H9 (cell line): ENCODE measurements at regions not wholly inside any gene's neighbourhood (a gene's known extent, or its start where the extent isn't known, plus 50 kb on each side); places are given as distances from the start of the nearest gene placed in this dataset.

Experiments used
- DNase-seq: peaks from one replicate; pipeline ENCODE4 v3.0.0-alpha.2; 2017
- H2AFZ ChIP-seq: one replicate; pipeline ENCODE4 v1.6.1; 2013; ENCODE audit warnings: mild to moderate bottlenecking, low read length, control low read depth, moderate library complexity
- H2AK5ac ChIP-seq: 2 replicates; pipeline ENCODE4 v1.6.1; 2013; ENCODE audit warnings: low read length, control low read depth, mixed read lengths; ENCODE audit not compliant: insufficient read length
- H2BK120ac ChIP-seq: one replicate; pipeline ENCODE4 v1.6.1; 2013; ENCODE audit warnings: low read depth, mild to moderate bottlenecking, low read length, control low read depth, inconsistent platforms; ENCODE audit not compliant: poor library complexity, severe bottlenecking
- H2BK12ac ChIP-seq: 2 replicates; pipeline ENCODE4 v1.6.1; 2013; ENCODE audit warnings: low read length, control low read depth, mixed read lengths, low read depth; ENCODE audit not compliant: insufficient read length
- H2BK15ac ChIP-seq: 2 replicates; pipeline ENCODE4 v1.6.1; 2013; ENCODE audit warnings: low read depth, low read length, control low read depth
- H2BK20ac ChIP-seq: one replicate; pipeline ENCODE4 v1.6.1; 2013; ENCODE audit warnings: low read depth, mild to moderate bottlenecking, low read length, control low read depth, inconsistent platforms; ENCODE audit not compliant: poor library complexity, severe bottlenecking
- H2BK5ac ChIP-seq: 2 replicates; pipeline ENCODE4 v1.6.1; 2013; ENCODE audit warnings: low read length, control low read depth, mixed read lengths; ENCODE audit not compliant: insufficient read length
- H3K14ac ChIP-seq: 2 replicates; pipeline ENCODE4 v1.6.1; 2013; ENCODE audit warnings: low read length, control low read depth; ENCODE audit not compliant: insufficient read depth
- H3K18ac ChIP-seq: 2 replicates; pipeline ENCODE4 v1.6.1; 2013; ENCODE audit warnings: low read depth, mild to moderate bottlenecking, mixed read lengths, low read length, control low read depth; ENCODE audit not compliant: insufficient read length
- H3K23ac ChIP-seq: 2 replicates; pipeline ENCODE4 v1.6.1; 2013; ENCODE audit warnings: low read length, control low read depth, mixed read lengths, low read depth; ENCODE audit not compliant: insufficient read length
- H3K23me2 ChIP-seq: 2 replicates; pipeline ENCODE4 v1.6.1; 2013; ENCODE audit warnings: low read depth, mild to moderate bottlenecking, mixed read lengths, low read length, control low read depth; ENCODE audit not compliant: insufficient read length, poor library complexity, severe bottlenecking
- H3K27ac ChIP-seq: 2 replicates; pipeline ENCODE4 v1.5.1; 2013; ENCODE audit warnings: low read length, control low read depth, mixed read lengths, low read depth; ENCODE audit not compliant: insufficient read length
- H3K27me3 ChIP-seq: 2 replicates; pipeline ENCODE4 v1.6.1; 2013; ENCODE audit warnings: low read length, control low read depth, inconsistent platforms; ENCODE audit not compliant: insufficient read depth
- H3K4ac ChIP-seq: 2 replicates; pipeline ENCODE4 v1.6.1; 2013; ENCODE audit warnings: low read depth, mild to moderate bottlenecking, control low read depth, inconsistent platforms, low read length, moderate library complexity
- H3K4me1 ChIP-seq: 2 replicates; pipeline ENCODE4 v1.6.1; 2013; ENCODE audit warnings: low read length, control low read depth, inconsistent platforms; ENCODE audit not compliant: insufficient read depth
- H3K4me2 ChIP-seq: 2 replicates; pipeline ENCODE4 v1.6.1; 2013; ENCODE audit warnings: low read length, control low read depth, mixed read lengths; ENCODE audit not compliant: insufficient read length, insufficient read depth
- H3K56ac ChIP-seq: 2 replicates; pipeline ENCODE4 v1.6.1; 2013; ENCODE audit warnings: low read depth, mild to moderate bottlenecking, mixed read lengths, low read length, control low read depth; ENCODE audit not compliant: insufficient read length
- H3K79me1 ChIP-seq: 2 replicates; pipeline ENCODE4 v1.6.1; 2013; ENCODE audit warnings: low read depth, mild to moderate bottlenecking, moderate library complexity, low read length, control low read depth, inconsistent platforms; ENCODE audit not compliant: insufficient read depth, poor library complexity, severe bottlenecking
- H3K79me2 ChIP-seq: 2 replicates; pipeline ENCODE4 v1.6.1; 2013; ENCODE audit warnings: low read length, control low read depth, inconsistent platforms; ENCODE audit not compliant: insufficient read depth
- H3K9ac ChIP-seq: 2 replicates; pipeline ENCODE4 v1.6.1; 2013; ENCODE audit warnings: low read length, control low read depth, mixed read lengths; ENCODE audit not compliant: insufficient read length; ENCODE audit errors: extremely low read depth
- H3K9me3 ChIP-seq: one replicate; pipeline ENCODE4 v1.6.1; 2013; ENCODE audit warnings: low read depth, low read length, inconsistent platforms; ENCODE audit not compliant: control insufficient read depth
- H3T11ph ChIP-seq: one replicate; pipeline ENCODE4 v1.6.1; 2013; ENCODE audit warnings: mild to moderate bottlenecking, low read length, control low read depth, inconsistent platforms
- H4K20me1 ChIP-seq: one replicate; pipeline ENCODE4 v1.6.1; 2013; ENCODE audit not compliant: control insufficient read depth, insufficient read length, insufficient read depth
- H4K5ac ChIP-seq: 2 replicates; pipeline ENCODE4 v1.6.1; 2013; ENCODE audit warnings: low read depth, mild to moderate bottlenecking, mixed read lengths, low read length, control low read depth; ENCODE audit not compliant: insufficient read length
- H4K8ac ChIP-seq: replicated peaks from 2 replicates; pipeline ENCODE4 v1.6.1; 2013; ENCODE audit warnings: low read length, control low read depth, mixed read lengths, low read depth; ENCODE audit not compliant: insufficient read length
- H4K91ac ChIP-seq: 2 replicates; pipeline ENCODE4 v1.6.1; 2013; ENCODE audit warnings: low read depth, mild to moderate bottlenecking, moderate library complexity, mixed read lengths, low read length, control low read depth; ENCODE audit not compliant: insufficient read length
- H3K27ac Mint-ChIP-seq, 3 experiments: 2 replicates in 2 of 3; 3 replicates in 1 of 3; pipeline ENCODE4 v1.8.0; 2020 to 2021; ENCODE audit warnings: mixed read lengths in 3 of 3, mild to moderate bottlenecking in 1 of 3, moderate library complexity in 1 of 3
- H3K27me3 Mint-ChIP-seq: 2 replicates; pipeline ENCODE4 v1.8.0; 2021; ENCODE audit warnings: low read depth, mild to moderate bottlenecking, moderate library complexity, mixed read lengths
- H3K36me3 Mint-ChIP-seq, 3 experiments: 2 replicates in 2 of 3; 3 replicates in 1 of 3; pipeline ENCODE4 v1.8.0; 2020 to 2021; ENCODE audit warnings: low read depth in 3 of 3, mixed read lengths in 3 of 3; ENCODE audit not compliant: insufficient read depth in 1 of 3
- H3K4me1 Mint-ChIP-seq, 2 experiments: 2 replicates each; pipeline ENCODE4 v1.8.0; 2020; ENCODE audit warnings: mixed read lengths in 2 of 2
- H3K4me3 Mint-ChIP-seq, 2 experiments: 2 replicates in 1 of 2; 3 replicates in 1 of 2; pipeline ENCODE4 v1.8.0; 2020 to 2021; ENCODE audit warnings: mild to moderate bottlenecking in 2 of 2, mixed read lengths in 2 of 2, moderate library complexity in 1 of 2
- H3K9me3 Mint-ChIP-seq, 2 experiments: 2 replicates in 1 of 2; 3 replicates in 1 of 2; pipeline ENCODE4 v1.8.0; 2020; ENCODE audit warnings: mild to moderate bottlenecking in 2 of 2, mixed read lengths in 2 of 2, moderate library complexity in 1 of 2
- WGBS: extraction: QIAGEN DNeasy Blood & Tissue Kit; methylation state at CpG from one replicate; pipeline ENCODE4 v1.1.7; 2013; ENCODE audit warnings: missing lambda C conversion rate, low lambda C conversion rate, mixed read lengths; ENCODE audit not compliant: insufficient read length; ENCODE audit errors: extremely low coverage; 5-methylcytosine and 5-hydroxymethylcytosine counted together
- TF ChIP-seq, protein P1 (sequence below): fragments of 200-600 bp; sonication (generic); conservative IDR thresholded peaks from 3 replicates; pipeline ENCODE4 v1.8.0; 2021; ENCODE audit warnings: antibody characterized with exemption, mild to moderate bottlenecking

DNA sequence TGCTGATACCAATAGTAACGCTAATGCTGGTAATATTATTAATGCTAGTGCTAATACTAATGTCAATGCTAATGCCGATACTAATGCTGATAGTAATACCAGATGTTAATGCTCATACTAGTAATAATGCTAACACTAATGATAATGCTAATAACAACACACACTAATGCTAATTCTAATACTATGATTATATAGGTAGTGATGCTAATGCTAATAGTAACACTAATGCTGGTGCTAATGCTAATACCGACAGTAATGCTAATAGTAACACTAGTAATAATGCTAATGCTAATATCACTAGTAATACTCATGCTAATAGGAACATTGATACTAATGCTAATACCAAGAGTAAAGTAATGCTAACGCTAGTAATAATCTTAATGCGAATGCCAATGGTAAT lies 406.4 kb upstream of the RNF32 start:
- no peak overlapping the region for H2BK120ac ChIP-seq
- no peak overlapping the region for H3K27ac ChIP-seq
- Mint-ChIP-seq H3K36me3 (no peaks in the 10 kb centered on the region), H3K27me3 (no peaks in the 10 kb centered on the region; the same call in 1 of the 2 replicates), H3K4me1 (no peaks in the 10 kb centered on the region), H3K4me3 (no peak overlapping the region), H3K27ac (no peak overlapping the region), H3K9me3 (no peaks in the 10 kb centered on the region; a peak in 1 of 5 replicates)
- no peak overlapping the region for H2BK15ac ChIP-seq
- no peak overlapping the region for H4K91ac ChIP-seq
- H3K9me3 ChIP-seq = no peaks in the 10 kb centered on the region
- H3T11ph ChIP-seq = no peak overlapping the region
- H3K27me3 ChIP-seq = no peaks in the 10 kb centered on the region
- no peak overlapping the region for H2BK5ac ChIP-seq
- no peak overlapping the region for H3K23ac ChIP-seq
- WGBS = no CpG with 5 or more reads among the region's 5 CpGs
- H3K56ac ChIP-seq = no peak overlapping the region
- no peak overlapping the region for H2AK5ac ChIP-seq
- H3K14ac ChIP-seq = no peak overlapping the region
- H3K23me2 ChIP-seq = no peaks in the 10 kb centered on the region
- no peak for DNase-seq
- H4K5ac ChIP-seq = no peak overlapping the region
- TF ChIP-seq, protein P1, sequence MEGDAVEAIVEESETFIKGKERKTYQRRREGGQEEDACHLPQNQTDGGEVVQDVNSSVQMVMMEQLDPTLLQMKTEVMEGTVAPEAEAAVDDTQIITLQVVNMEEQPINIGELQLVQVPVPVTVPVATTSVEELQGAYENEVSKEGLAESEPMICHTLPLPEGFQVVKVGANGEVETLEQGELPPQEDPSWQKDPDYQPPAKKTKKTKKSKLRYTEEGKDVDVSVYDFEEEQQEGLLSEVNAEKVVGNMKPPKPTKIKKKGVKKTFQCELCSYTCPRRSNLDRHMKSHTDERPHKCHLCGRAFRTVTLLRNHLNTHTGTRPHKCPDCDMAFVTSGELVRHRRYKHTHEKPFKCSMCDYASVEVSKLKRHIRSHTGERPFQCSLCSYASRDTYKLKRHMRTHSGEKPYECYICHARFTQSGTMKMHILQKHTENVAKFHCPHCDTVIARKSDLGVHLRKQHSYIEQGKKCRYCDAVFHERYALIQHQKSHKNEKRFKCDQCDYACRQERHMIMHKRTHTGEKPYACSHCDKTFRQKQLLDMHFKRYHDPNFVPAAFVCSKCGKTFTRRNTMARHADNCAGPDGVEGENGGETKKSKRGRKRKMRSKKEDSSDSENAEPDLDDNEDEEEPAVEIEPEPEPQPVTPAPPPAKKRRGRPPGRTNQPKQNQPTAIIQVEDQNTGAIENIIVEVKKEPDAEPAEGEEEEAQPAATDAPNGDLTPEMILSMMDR = no peak
- no peak overlapping the region for H2AFZ ChIP-seq
- H4K20me1 ChIP-seq = no peaks in the 10 kb centered on the region
- no peak overlapping the region for H3K9ac ChIP-seq
- H2BK20ac ChIP-seq = no peak overlapping the region
- no peak overlapping the region for H3K4ac ChIP-seq
- no peaks in the 10 kb centered on the region for H3K79me2 ChIP-seq
- H4K8ac ChIP-seq = no peak overlapping the region
- no peak overlapping the region for H3K18ac ChIP-seq
- no peak overlapping the region for H2BK12ac ChIP-seq
- H3K4me2 ChIP-seq = no peak overlapping the region
- no peaks in the 10 kb centered on the region for H3K4me1 ChIP-seq
- H3K79me1 ChIP-seq = no peaks in the 10 kb centered on the region
